ENCODE measurements at regions not wholly inside any gene's neighbourhood (a gene's known extent, or its start where the extent isn't known, plus 50 kb on each side); places are given as distances from the start of the nearest gene placed in this dataset.

DNA sequence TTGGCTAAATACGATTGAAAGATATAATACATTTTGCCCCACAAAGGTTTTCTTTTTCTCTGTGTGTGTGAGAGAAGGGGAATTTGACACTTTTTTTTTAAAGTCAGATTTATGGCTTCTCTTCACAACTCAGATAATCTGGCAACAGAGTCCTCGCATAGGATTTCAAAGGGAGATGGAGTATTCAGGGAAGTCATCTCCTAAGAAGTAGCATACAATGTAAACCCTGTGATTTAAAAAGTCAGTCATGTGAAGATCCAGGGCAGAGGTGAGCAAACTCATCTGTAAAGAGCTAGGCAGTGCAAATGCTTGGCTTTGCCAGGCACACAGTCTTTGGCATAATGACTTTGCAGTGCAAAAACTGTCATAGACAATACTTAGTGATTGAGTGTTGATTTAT, 1526.3 kb downstream of the AACS start:
- TF ChIP-seq, protein P1, sequence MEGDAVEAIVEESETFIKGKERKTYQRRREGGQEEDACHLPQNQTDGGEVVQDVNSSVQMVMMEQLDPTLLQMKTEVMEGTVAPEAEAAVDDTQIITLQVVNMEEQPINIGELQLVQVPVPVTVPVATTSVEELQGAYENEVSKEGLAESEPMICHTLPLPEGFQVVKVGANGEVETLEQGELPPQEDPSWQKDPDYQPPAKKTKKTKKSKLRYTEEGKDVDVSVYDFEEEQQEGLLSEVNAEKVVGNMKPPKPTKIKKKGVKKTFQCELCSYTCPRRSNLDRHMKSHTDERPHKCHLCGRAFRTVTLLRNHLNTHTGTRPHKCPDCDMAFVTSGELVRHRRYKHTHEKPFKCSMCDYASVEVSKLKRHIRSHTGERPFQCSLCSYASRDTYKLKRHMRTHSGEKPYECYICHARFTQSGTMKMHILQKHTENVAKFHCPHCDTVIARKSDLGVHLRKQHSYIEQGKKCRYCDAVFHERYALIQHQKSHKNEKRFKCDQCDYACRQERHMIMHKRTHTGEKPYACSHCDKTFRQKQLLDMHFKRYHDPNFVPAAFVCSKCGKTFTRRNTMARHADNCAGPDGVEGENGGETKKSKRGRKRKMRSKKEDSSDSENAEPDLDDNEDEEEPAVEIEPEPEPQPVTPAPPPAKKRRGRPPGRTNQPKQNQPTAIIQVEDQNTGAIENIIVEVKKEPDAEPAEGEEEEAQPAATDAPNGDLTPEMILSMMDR (IDR thresholded peaks at IDR 0.05; ENCODE audit: insufficient read depth, low read length, poor library complexity, severe bottlenecking): no peak
- DNase-seq (ENCODE audit: low read depth): no peak
- Histone ChIP-seq H3K4me3 (ENCODE audit: low read depth, low read length) (no peak overlapping the region), H3K36me3 (ENCODE audit: control insufficient read depth, insufficient read depth, low read length) (no peaks in the 10 kb centered on the region), H3K27me3 (ENCODE audit: control insufficient read depth, insufficient read depth, low read length) (no peaks in the 10 kb centered on the region)

DNA sequence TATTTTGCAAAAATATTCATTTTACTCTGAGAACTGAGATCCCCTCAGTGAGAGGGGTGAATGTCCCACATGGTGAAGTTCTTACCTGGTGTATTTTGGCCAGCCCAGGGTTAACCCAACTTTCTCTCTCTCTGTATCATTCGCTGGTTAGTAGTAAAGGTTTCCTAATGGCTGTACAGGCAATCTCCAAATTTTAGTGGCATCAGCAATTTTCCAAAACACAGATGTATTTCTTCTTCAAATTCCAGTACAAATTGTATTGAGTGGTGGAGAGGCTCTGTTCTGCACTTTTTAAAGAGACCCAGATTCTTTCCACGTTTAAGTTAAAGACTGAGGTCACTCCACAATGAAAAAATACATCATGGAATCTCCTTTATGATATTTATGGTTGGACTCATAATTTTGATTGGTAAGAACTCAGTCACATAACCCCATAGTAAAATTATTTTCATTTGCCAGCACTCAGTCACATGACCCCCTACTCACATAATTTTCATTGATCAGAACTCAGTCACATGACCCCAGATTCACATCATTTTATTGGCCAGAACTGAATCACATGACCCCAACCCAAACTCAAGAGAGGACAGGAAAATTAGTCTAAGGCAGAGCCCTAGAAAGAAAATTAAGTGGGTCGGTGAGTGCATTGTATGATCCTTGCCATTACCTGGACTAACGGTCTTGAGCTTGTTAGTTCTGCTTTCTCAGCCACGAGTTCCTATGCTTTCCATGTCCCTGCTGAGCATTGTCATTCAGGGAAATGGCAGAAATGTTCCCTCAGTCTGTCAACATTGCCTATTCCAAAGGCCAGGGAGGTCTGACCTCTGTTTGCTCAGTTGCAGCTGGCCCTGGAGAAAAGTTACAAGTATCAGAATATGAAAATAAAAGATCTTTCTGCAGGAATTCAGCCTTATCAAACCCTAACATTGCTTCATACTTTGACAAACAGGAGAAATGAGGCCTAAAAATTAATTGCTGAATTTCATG, 1536.2 kb downstream of the AACS start:
- no peak overlapping the region for H3K4me3 ChIP-seq (ENCODE audit: low read depth, low read length)
- H3K36me3 ChIP-seq (ENCODE audit: control insufficient read depth, insufficient read depth, low read length): no peaks in the 10 kb centered on the region
- TF ChIP-seq, protein P1 (IDR thresholded peaks at IDR 0.05; ENCODE audit: insufficient read depth, low read length, poor library complexity, severe bottlenecking): no peak
- DNase-seq (ENCODE audit: low read depth): no peak
- no peaks in the 10 kb centered on the region for H3K27me3 ChIP-seq (ENCODE audit: control insufficient read depth, insufficient read depth, low read length)

DNA sequence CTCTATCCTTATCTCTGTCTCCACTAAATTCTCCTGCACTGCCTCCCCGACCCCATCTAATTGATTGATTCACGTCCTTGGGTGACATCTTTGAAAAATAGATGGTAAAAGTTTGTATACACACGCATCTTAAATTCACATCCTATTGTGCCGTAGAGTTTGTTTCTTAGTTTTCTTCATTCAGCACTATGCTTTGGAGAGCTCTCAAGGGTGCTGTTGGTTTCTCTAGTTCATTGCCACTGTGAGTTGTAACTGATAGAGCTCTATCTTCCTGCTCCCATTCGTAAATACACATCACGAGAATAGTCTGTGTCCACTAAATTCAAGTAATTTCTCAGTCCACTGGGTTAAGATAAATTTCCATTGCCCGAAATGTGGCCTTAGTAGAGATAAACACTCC, 1537.4 kb downstream of the AACS start:
- Histone ChIP-seq H3K4me3 (ENCODE audit: low read depth, low read length) (no peak overlapping the region), H3K27me3 (ENCODE audit: control insufficient read depth, insufficient read depth, low read length) (no peaks in the 10 kb centered on the region), H3K36me3 (ENCODE audit: control insufficient read depth, insufficient read depth, low read length) (no peaks in the 10 kb centered on the region)
- TF ChIP-seq, protein P1 (IDR thresholded peaks at IDR 0.05; ENCODE audit: insufficient read depth, low read length, poor library complexity, severe bottlenecking): no peak
- no peak for DNase-seq (ENCODE audit: low read depth)

DNA sequence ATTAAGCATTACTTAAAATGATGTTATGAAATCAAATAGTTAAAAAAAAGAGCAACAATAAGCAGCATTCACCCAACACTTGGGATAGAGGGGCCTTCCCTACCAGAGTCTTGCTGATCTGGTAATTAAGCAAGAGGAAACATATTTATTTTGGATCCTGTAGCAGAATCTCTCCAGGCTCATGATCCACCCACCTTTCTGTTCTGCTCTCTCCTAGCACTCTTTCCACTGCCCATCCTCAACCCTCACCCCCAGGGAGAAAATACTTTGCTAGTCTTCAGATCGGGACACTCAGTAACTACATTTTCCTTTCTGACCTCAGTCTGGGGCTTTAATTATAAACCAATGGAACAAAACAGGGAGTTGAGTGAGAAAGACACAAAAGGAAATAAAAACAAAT, 1541.9 kb downstream of the AACS start:
- DNase-seq (ENCODE audit: low read depth): no peak
- no peaks in the 10 kb centered on the region for H3K27me3 ChIP-seq (ENCODE audit: control insufficient read depth, insufficient read depth, low read length)
- no peak overlapping the region for H3K4me3 ChIP-seq (ENCODE audit: low read depth, low read length)
- TF ChIP-seq, protein P1 (IDR thresholded peaks at IDR 0.05; ENCODE audit: insufficient read depth, low read length, poor library complexity, severe bottlenecking): no peak
- H3K36me3 ChIP-seq (ENCODE audit: control insufficient read depth, insufficient read depth, low read length): no peaks in the 10 kb centered on the region

DNA sequence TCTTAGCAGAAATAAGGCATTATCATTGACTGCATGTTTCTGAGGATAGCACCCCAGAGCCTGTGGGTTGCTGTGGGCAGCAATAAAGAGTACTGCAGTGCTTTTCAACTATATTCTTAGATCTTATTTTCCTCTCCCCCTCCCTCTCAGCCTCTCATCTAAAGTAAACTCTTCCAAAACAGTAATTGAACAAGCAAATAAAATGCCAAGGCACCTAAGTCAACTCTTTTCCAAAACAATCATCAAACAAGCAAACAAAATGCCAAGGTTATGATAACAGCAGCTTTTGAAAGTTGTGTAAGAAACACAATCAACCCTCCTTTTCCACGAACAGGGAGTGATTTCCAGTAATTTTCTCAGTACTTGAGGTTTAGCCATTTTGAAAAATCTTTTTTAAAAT, 1542.6 kb downstream of the AACS start:
- H3K4me3 ChIP-seq (ENCODE audit: low read depth, low read length): no peak overlapping the region
- H3K27me3 ChIP-seq (ENCODE audit: control insufficient read depth, insufficient read depth, low read length): no peaks in the 10 kb centered on the region
- TF ChIP-seq, protein P1 (IDR thresholded peaks at IDR 0.05; ENCODE audit: insufficient read depth, low read length, poor library complexity, severe bottlenecking): no peak
- DNase-seq (ENCODE audit: low read depth): no peak
- no peaks in the 10 kb centered on the region for H3K36me3 ChIP-seq (ENCODE audit: control insufficient read depth, insufficient read depth, low read length)
